RKO (cell line): ENCODE measurements at regions not wholly inside any gene's neighbourhood (a gene's known extent, or its start where the extent isn't known, plus 50 kb on each side); places are given as distances from the start of the nearest gene placed in this dataset.
"Not testable (repeated sequence)": the region's sequence is repeated elsewhere in the genome, so short reads cannot be mapped to it uniquely, and the experiment has no call there.

Experiments used
- DNase-seq: peaks from one replicate; pipeline ENCODE4 v3.0.0-alpha.2; 2016; ENCODE audit warnings: low spot score

DNA sequence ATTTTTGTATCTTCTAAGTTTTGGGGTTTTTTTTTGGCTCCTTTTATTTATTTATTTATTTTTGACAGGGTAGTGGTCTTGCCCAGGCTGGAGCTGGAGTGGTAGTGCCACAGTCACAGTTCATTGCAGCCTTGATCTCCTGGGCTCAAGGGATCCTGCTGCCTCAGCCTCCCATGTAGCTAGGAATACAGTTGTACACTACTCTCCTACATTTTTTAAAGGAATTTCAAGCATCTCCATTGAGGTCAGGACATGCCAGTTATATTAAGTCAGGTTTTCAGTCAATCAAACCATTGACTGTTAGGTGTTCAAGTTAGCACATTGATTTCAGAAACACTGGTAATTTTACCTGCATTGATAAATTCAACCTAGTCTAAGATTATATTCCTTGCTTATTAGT is 480.5 kb upstream of the SPRY2 start:
- DNase-seq = no peak

DNA sequence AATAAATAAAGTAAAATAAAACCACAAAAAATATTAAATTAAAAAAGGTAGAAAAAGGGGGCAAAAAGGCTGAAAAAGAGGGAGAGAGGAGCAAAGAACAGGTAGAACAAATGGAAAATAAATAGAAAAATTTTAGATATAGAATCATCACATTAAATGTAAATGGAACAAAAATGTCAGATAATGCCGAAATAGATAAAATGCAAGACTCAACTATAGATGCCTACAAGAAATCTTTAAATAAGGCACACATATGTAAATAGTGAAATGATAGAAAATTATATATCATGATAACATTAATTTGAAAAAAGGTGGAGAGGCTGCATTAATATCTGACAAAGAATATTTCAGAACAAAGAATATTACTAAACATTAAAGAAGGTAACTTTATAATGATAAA is 477.1 kb upstream of the SPRY2 start:
- no peak for DNase-seq

DNA sequence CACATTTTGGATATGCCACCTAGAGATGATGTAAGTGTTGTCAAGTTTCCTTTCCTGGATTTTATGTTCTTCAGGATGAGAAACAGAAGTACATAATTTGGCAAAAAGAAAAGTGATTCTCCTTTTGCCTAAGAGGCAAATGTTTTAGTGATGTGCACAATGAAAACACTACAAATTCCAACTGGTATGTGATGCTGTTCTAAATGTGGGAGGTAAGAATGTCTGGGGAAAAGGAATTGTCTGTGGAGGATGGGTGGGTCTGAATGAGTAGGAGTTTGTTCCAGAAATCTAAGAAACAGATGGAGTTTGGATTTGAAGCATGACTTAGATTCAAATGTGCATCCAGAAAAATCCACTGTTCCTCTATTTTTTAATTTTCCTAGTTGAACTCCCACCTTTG is 473.6 kb upstream of the SPRY2 start:
- no peak for DNase-seq

DNA sequence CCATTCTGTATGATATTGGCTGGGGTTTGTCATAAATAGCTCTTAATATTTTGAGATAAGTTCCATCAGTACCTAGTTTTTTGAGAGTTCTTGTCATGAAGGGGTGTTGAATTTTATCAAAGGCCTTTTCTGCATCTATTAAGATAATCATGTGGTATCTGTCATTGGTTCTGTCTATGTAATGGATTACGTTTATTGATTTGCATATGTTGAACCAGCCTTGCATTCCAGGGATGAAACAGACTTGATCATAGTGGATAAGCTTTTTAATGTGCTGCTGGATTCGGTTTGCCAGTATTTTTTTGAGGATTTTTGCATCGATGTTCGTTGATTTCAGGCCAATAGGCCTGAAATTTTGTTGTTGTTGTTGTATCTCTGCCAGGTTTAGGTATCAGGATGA is 469.4 kb upstream of the SPRY2 start:
- not testable (repeated sequence) for DNase-seq

DNA sequence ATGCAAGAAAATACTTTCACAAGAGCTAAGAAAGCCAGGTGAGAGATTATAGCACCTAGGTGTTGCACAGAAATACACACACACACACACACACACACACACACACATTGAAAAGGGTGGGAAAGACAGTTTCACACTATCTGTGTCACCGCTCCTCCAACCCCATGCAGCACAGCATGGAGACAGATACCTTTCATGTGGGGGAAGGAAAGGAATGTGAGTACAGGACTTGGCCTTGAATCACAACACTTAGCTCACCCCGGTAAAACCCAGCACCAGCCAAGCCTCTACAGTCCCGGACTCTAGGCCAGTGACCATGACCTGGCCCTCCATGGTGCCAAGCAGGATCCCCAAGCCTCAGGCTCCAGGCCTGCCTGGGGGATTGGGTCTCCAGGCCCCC is 462.0 kb upstream of the SPRY2 start:
- DNase-seq = no peak

DNA sequence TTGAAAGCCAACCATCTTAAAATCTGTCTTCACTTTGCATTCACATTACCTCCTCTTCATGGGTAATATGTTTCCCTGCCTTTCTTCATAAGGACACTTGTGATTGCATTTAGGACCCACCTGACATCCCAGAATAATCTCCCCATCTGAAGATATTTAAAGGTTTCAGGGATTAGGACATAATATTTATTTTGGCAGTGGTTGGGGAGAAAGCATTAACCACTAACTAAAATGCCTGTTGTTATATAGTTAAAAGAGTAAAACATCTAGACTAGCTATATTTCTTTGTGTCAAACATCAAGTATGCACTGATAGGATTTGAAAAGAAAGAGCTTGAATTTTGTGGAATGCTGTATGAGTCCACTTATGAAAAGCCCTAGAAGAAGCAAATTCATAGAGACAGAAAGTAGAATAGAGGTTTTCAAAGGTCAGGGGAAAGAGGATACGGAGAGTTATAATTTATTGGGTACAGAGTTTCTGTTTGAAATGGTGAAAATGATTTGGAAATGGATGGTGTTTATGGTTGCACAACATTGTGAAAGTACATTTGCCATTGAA is 457.7 kb upstream of the SPRY2 start:
- no peak for DNase-seq

DNA sequence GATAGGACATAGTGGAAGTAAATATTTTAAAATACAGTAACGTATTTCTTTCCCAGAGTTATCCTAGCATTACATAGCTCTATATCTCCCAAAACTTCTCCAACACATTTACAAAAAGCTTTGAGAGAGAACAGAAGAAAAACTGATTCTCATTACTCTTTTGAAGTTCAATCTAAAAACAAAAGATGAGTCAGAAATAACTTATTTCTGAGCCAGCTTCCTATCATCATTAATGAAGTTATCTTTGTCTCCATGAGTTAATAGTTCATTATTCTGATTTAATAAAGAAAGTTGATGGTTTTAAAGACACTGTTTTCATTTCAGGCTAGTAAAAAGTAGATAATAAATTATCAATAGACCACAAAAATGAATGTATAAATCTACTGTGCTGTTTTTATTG is 446.7 kb upstream of the SPRY2 start:
- DNase-seq = no peak

DNA sequence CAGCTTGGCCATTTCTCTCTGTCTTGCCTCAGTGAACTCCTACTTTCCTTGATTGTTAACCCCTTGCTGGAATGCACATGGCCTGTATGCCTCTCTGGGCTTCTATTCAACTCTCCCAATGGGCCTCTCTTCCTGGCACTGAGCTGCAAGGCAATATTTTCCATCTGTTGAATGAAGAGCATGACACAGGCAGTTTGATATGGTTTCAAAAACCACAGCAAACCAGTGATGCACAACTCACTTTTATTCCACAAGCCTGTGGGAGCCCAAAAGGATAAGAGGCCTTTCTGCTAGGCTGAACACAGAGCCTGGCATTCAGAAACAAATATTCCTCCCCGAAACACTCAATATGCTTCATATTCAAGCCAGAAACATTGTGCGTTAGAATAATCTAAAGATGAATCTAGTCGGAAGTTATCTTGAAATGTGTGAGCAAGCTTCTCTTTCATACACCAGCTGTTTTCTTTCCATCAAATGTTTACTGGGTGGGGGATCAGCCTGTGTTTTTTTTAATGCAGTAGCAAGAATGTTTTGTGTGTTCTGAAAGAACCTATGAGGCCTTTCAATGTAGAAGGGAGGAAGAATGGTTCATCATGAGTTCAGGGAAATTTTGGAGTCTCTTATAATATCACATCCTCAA is 443.1 kb upstream of the SPRY2 start:
- no peak for DNase-seq

DNA sequence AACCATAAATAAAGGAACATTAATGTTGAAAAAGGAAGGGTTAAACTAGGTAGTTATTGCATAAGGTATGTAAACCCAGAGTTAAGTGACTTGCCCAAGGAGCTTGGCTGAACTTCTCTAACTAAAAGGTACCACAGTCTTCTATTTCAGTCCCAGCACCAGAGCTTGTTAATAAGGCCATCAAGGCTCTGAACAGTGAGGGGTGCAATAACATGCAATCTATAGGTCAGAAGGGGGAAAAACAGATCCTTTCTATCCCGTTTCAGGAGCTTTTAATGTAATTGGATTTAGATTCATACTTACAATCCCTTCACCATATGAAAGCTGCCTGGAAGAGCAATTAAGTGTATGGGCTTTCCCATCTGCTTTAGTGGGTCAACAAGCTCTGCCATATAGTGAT is 441.5 kb upstream of the SPRY2 start:
- no peak for DNase-seq

DNA sequence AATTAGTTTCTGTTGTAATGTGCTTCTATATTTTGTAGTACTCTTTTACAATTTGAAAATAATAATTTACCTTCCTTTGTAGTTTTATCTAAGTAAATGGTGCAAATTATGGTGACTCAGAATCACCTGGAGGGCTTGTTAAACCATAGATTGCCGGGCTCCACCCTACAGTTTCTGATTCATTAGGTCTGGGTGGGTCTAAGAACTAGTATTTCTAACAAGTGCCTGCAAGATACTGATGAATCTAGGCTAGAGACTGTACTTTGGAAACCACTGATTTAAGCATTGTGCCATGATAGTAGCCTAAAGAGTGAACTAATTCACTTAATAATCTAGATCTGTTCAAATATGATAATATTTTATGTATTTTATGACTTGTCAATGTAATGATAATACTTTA is 437.4 kb upstream of the SPRY2 start:
- DNase-seq = no peak

DNA sequence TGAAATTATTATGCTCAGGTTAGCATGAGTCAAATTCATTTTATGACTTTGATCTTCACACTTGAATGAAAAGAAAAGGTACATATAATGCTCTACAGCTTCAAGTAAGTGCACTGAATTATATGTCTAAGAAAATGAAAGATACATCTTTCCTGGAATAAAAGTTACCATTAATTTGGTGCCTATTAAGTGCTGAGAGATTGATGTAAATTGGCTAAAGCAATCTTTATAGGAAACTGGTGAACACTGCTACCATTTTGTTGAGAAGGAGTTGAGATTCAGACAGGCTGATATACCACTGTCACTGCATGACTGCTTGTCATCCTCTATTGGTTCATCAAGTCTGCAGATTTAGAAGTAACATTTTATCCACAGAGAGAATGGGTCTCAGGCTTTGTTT is 416.8 kb upstream of the SPRY2 start:
- no peak for DNase-seq

DNA sequence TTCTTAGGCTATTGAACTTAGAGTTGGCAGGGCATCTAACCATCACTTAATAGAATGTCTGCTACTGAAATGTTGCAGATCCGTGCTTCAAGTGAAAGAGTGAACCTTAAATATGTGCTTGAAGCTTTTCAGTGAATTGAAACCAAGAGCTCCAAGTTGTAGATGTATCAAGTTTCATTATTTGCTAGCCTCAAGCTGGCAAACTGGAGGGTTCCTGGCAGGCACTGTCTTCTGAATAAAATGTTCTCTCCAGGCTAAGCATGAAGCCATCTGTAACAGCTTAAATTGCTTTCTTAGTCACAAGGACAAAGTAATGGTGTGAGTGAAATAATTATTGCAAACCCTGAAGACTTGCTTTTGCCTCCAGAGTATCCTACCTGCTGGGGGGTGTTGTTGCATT is 415.0 kb upstream of the SPRY2 start:
- DNase-seq = no peak

DNA sequence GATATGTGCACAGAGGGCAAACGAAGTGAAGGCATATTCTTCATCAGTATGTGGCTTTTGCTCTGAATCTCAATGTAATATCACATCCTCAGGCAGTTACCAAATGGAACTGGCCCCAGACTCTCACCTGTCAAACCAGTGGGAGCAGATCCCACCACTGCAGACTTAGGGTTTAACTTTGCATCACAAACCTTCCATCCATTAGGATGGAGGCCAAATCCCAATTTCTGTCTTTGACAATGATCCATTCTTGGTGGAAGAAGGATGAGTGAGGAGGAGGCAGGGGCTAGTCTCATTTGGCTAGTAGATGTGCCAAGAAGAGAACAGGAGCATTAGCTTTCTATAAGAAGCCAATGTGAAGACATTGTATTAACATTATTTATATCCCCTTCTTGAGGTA is 413.5 kb upstream of the SPRY2 start:
- DNase-seq = no peak

DNA sequence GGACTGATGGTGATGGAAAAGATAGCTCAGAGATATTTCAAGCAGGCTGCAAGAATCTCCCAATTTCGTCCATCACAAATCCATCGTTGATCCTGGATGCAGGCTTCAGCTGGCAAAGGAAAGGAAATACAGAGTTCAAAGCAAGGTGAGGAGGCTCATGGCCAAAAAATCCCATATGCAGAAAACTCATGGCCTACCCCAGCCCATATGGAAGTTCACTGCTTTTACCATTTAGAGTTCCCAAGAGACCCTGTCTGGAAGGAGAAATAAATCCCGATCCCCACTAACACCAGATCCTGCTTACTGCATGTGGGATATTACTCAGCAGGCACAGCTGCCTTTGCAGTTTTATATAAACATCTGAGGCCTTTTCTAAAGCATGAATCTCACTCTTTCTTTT is 412.9 kb upstream of the SPRY2 start:
- no peak for DNase-seq

DNA sequence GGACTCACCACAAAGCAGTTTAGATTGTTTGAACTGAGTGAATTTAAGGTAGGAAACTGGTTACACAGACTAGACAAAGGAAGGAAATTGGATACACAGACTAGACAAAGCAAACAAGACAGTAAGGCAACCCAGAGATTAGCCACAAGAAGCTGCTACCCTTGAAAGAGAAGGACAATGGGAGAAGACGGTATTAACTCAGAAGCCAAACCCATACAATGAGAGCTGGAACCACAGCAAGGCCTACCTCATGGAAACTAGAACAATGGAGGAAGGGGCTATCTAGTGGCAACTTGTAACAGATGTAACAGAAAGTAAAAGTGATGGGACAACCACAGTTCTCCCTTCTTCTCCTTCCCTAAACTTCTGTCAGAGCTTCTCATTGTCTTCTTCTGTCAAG is 410.9 kb upstream of the SPRY2 start:
- DNase-seq = no peak

DNA sequence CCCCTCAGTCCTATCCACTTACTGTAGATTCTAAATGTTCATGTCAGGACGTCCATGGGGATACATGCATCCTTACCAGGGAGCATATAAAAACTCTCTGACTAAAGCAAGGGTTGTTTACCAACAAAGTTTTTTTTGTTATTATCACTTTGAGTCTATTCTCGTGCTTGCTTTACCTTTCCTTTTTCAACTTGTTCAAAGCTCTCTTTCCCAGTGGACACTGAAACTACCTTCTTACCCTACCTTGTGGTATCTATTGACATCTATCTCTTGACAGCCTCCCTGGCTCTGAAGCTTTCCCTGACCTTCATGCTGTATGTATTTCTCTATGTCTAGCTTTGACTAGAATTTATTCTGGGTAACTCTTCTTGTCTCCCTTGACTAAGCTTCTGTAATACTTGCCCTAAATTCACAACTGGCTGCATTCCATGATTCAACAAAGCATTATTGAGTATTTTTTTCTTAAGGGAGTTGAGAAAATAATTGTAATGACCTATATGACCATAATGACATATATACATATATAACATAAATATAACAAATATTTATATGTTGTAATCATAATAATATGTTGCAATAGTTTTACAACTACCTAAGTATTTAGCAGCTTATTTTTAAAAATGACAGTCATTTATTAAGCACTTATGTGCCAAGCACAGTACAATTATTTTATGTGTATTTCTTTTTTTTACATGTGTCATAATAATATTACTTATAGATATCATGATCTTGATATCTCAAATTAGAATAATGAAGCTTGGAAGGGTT is 403.4 kb upstream of the SPRY2 start:
- no peak for DNase-seq

DNA sequence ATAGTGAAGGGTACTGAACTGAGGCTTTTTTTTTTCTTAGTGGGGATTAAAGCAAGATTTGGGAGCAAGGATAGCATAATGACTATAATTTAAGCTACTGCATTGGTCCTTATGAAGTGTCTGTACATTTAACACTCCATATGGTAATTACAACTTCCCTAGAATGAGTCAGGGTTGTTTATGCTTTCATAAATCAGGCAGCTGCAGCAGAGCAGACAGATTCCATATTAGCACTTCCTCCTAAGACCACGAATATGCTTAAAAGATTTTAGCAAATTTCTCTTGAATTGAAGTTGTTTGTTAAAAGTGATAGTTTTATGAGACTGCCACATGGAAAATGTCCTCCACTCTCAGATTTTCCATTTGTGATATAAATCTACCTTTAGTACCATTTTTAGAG is 401.1 kb upstream of the SPRY2 start:
- peak; percentile 30 for DNase-seq

DNA sequence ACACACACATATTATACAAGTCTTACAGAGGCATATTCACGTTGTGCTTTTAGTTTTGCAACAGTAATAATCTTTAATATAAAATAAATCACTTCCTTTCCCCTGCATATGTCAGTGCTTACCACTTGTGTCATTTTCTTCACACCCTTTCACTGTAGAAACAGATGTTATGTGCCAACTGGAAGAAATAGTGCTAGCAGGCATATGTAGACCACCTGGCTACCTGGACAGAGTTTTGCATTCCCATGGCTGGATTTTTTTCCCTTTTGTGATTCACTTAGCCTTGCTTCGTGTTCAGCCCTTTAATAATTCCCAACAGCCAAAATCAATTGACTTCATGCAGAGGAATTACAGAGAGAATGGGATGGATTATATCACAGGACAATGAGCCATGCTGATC is 399.1 kb upstream of the SPRY2 start:
- DNase-seq = no peak

DNA sequence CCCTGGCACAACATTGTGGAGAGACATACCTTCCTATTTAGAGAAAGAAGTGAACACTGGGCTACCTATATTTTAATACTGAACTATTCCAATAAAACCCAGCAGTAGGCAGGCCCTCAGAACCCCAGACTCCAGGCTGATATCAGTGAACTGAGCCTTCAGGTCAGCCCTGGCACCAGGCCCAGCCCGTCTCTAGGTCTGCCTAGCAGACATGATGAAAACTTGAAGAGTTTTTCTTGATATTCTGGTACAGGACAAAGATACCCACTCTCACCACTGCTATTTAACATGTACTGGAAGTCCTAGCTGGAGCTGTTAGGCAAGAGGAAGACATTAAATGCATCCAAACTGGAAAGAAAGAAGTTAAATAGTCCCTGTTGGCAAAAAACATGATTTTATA is 396.6 kb upstream of the SPRY2 start:
- no peak for DNase-seq

DNA sequence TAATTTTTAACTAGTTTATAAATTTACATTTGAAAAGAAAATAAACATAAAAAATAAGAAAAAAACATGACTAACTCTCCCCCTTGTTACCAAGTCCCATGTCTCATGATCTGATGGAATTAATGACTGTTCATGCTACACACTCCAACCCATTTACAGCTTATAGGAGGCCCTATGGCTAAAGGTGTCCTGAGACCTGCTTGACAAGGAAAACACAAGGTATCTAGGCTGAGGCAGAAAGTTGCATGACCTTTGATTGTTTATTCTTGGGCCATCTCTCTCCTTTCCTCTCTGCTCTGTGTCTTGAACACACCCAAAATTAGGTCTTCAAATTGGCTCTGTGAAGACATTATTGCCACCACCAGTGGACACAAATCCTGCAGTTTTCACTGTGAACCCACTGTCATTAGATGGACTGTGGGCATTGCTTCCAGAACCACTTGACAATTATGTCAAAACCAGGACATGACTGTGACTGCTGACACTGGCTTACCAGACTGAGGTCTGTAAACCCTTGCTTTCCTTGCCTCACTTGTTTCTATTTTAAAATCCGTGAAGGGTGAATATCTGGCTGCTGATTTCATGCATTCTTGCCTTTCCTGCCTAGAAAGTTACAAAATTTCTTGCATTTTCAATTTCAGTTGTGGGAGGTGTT is 386.5 kb upstream of the SPRY2 start:
- no peak for DNase-seq

DNA sequence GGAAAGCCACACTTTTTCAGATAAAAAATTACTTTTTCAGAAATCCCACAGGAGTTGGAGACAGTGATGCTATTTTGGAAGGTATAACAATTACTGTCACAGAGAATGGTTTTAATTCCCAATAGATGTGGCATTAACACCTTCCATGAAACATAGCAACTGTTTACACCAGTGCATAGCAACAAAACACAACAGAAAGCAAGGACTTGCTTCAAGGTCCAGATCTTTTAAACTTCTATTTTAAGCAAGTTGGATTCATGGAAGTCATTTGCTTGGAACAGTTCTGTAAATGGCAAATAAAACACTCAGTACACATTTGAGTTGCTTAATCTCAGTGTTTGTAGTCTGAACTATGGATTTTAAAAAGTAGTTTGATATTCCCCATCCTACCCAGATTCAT is 385.9 kb upstream of the SPRY2 start:
- no peak for DNase-seq

DNA sequence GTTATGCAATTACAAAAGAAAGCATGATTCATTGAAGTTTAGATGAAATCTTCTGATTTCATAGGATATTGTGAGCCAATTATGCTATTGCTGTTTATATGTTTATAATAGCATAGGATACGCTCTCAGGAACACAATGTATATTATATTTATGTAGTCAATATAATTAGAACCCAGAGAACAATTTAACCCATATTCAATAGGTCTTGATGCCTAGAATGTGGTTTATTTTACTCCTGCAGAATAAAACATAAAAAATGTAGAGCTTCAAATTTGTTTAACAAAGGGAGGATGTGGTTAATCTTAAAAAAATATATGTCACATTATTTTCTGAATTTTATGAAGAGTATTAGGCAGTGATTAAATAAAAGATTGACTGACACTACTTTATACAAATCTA is 380.8 kb upstream of the SPRY2 start:
- no peak for DNase-seq

DNA sequence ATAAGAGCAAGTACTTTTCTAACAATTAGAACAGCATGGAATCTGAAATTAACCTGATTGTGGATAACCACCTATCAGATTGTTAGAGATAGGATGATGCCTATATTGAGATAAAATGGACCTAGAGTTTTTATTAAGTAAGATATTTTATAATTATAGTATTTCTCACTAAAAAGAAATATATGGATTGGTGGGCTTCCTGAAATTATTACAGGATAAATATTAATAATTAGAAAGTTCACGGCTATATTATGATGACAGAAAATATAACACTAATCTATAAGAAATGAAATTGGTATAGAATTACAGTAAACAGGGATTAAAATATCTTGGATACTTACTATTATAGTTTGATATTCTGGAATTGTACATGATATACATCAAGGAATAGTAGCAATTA is 378.0 kb upstream of the SPRY2 start:
- DNase-seq = no peak
